ENCODE measurements at regions not wholly inside any gene's neighbourhood (a gene's known extent, or its start where the extent isn't known, plus 50 kb on each side); places are given as distances from the start of the nearest gene placed in this dataset.

GRCh38 chr4:166341992-166342391 is 469.0 kb downstream of the TLL1 start:
- no peak for TF ChIP-seq EZH2 (IDR thresholded peaks at IDR 0.05; ENCODE audit: borderline replicate concordance, insufficient read depth, low read depth, low read length, poor library complexity, severe bottlenecking)
- TF ChIP-seq, protein P1, sequence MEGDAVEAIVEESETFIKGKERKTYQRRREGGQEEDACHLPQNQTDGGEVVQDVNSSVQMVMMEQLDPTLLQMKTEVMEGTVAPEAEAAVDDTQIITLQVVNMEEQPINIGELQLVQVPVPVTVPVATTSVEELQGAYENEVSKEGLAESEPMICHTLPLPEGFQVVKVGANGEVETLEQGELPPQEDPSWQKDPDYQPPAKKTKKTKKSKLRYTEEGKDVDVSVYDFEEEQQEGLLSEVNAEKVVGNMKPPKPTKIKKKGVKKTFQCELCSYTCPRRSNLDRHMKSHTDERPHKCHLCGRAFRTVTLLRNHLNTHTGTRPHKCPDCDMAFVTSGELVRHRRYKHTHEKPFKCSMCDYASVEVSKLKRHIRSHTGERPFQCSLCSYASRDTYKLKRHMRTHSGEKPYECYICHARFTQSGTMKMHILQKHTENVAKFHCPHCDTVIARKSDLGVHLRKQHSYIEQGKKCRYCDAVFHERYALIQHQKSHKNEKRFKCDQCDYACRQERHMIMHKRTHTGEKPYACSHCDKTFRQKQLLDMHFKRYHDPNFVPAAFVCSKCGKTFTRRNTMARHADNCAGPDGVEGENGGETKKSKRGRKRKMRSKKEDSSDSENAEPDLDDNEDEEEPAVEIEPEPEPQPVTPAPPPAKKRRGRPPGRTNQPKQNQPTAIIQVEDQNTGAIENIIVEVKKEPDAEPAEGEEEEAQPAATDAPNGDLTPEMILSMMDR (IDR thresholded peaks at IDR 0.05): no peak
